OCI-LY1 (cell line): ENCODE measurements at regions not wholly inside any gene's neighbourhood (a gene's known extent, or its start where the extent isn't known, plus 50 kb on each side); places are given as distances from the start of the nearest gene placed in this dataset.

Experiments
- CTCF ChIP-seq: fragments of 200-600 bp; sonication (generic), shearing (Covaris generic); IDR thresholded peaks from 2 replicates; pipeline ENCODE4 v1.5.1; 2017; ENCODE audit warnings: mild to moderate bottlenecking, antibody characterized with exemption, low read length, moderate library complexity, mixed read lengths
- EZH2 ChIP-seq: fragments of 200-600 bp; sonication (generic), shearing (Covaris generic); IDR thresholded peaks from 2 replicates; pipeline ENCODE4 v1.8.0; 2017; ENCODE audit warnings: borderline replicate concordance, mixed run types, mild to moderate bottlenecking, antibody characterized with exemption, low read length, moderate library complexity, mixed read lengths

- TF ChIP-seq CTCF (no peak), EZH2 (no peak)
Observed at GRCh38 chr2:12612168-12612567, 104.6 kb upstream of the TRIB2 start.
